ENCODE measurements at regions not wholly inside any gene's neighbourhood (a gene's known extent, or its start where the extent isn't known, plus 50 kb on each side); places are given as distances from the start of the nearest gene placed in this dataset.

GRCh38 chr6:47403801-47404200, 73.8 kb upstream of the CD2AP start:
- intact Hi-C loops (cut with micrococcal nuclease), result no loop called here
- ChIA-PET POLR2A (interaction anchor here (0.7 kb wide), 1 partner anchor 94 kb away, joined by 3 read pairs; the partner anchor contains the start of gene TNFRSF21), CTCF (interaction anchor here (0.5 to 3.8 kb wide), 3 partner anchors 10 to 736 kb away, joined by 3 to 38 read pairs (median 3); no protein-coding TSS in a partner anchor)

GRCh38 chr6:47404435-47404834, 73.2 kb upstream of the CD2AP start:
- Mint-ChIP-seq H3K36me3 (ENCODE audit: insufficient read depth, unreplicated experiment) (no peaks in the 10 kb centered on the region), H3K4me3 (ENCODE audit: unreplicated experiment) (no peak overlapping the region), H3K4me1 (ENCODE audit: insufficient read depth, unreplicated experiment) (peaks cover 12% of the 10 kb centered on the region), H3K27ac (ENCODE audit: low read depth, unreplicated experiment) (no peak overlapping the region), H3K27me3 (ENCODE audit: insufficient read depth, unreplicated experiment) (no peaks in the 10 kb centered on the region), H3K9me3 (ENCODE audit: unreplicated experiment) (no peaks in the 10 kb centered on the region)
- BruUV-seq (replicated peaks), result no TSS peak
- POLR2A ChIA-PET, result no interaction called here
- CTCF ChIA-PET, result interaction anchor here (0.6 to 3.8 kb wide), 3 partner anchors 10 to 226 kb away, joined by 3 to 38 read pairs (median 3); no protein-coding TSS in a partner anchor
- DNase-seq (ENCODE audit: unreplicated experiment), result peak; percentile 21
- intact Hi-C loops (cut with micrococcal nuclease), result no loop called here
- no peak for TF ChIP-seq CTCF (IDR thresholded peaks at IDR 0.05; ENCODE audit: unreplicated experiment)

More at GRCh38 chr6:47403801-47404200, 73.8 kb upstream of the CD2AP start:
- no peak for DNase-seq (ENCODE audit: unreplicated experiment)
- no peaks in the 10 kb centered on the region for H3K27me3 Mint-ChIP-seq (ENCODE audit: insufficient read depth, unreplicated experiment)
- no peak overlapping the region for H3K27ac Mint-ChIP-seq (ENCODE audit: low read depth, unreplicated experiment)
- H3K4me1 Mint-ChIP-seq (ENCODE audit: insufficient read depth, unreplicated experiment), result peaks cover 12% of the 10 kb centered on the region
- no peak for TF ChIP-seq CTCF (IDR thresholded peaks at IDR 0.05; ENCODE audit: unreplicated experiment)
- H3K4me3 Mint-ChIP-seq (ENCODE audit: unreplicated experiment), result no peak overlapping the region
- no peaks in the 10 kb centered on the region for H3K36me3 Mint-ChIP-seq (ENCODE audit: insufficient read depth, unreplicated experiment)
- no TSS peak for BruUV-seq (replicated peaks)
- no peaks in the 10 kb centered on the region for H3K9me3 Mint-ChIP-seq (ENCODE audit: unreplicated experiment)

- peak; percentile 4 for DNase-seq (ENCODE audit: unreplicated experiment)
Observed at GRCh38 chr6:47405273-47405672, 72.3 kb upstream of the CD2AP start.

More at GRCh38 chr6:47405273-47405672, 72.3 kb upstream of the CD2AP start:
- Mint-ChIP-seq H3K4me3 (ENCODE audit: unreplicated experiment) (no peak overlapping the region), H3K27ac (ENCODE audit: low read depth, unreplicated experiment) (no peak overlapping the region), H3K4me1 (ENCODE audit: insufficient read depth, unreplicated experiment) (peaks cover 12% of the 10 kb centered on the region), H3K36me3 (ENCODE audit: insufficient read depth, unreplicated experiment) (no peaks in the 10 kb centered on the region), H3K9me3 (ENCODE audit: unreplicated experiment) (no peaks in the 10 kb centered on the region), H3K27me3 (ENCODE audit: insufficient read depth, unreplicated experiment) (no peaks in the 10 kb centered on the region)
- no TSS peak for BruUV-seq (replicated peaks)
- ChIA-PET CTCF (interaction anchor here (0.6 to 3.8 kb wide), 2 partner anchors 9 to 124 kb away, joined by 3 to 38 read pairs; no protein-coding TSS in a partner anchor), POLR2A (no interaction called here)
- TF ChIP-seq CTCF (IDR thresholded peaks at IDR 0.05; ENCODE audit: unreplicated experiment), result no peak
- intact Hi-C loops (cut with micrococcal nuclease), result no loop called here
